Pancreas (tissue), 10 donors: ENCODE measurements at regions not wholly inside any gene's neighbourhood (a gene's known extent, or its start where the extent isn't known, plus 50 kb on each side); places are given as distances from the start of the nearest gene placed in this dataset.

ENCODE experiments used
- ATAC-seq, 4 donors: fragments of 200-7000 bp; cut with Tn5 transposase; one replicate each; pipeline versions ENCODE4 v1.8.0 to v1.9.1; 2020; ENCODE audit warnings: mild to moderate bottlenecking in 4 of 4, moderate library complexity in 4 of 4
- DNase-seq, 6 donors: peaks; one replicate each; pipeline ENCODE4 v3.0.0-alpha.2; 2020
- FAIRE-seq: peaks from 2 replicates; lab custom pipeline; 2012; peaks lifted over from hg19 to GRCh38; lab: Jason Lieb, UNC
- H3K27ac ChIP-seq, 4 donors: fragments of 200-600 bp; sonication (generic); 1 replicate in 3 of 4; 2 replicates in 1 of 4; pipeline versions ENCODE4 v1.5.0 to v1.8.0; 2020
- H3K27me3 ChIP-seq, 4 donors: fragments of 200-600 bp; one replicate each; pipeline ENCODE4 v1.8.0; 2021
- H3K36me3 ChIP-seq, 3 donors: fragments of 200-600 bp; sonication (generic) in 1 of 3; one replicate each; pipeline versions ENCODE4 v1.5.0 to v1.8.0; 2020 to 2021
- H3K4me1 ChIP-seq, 3 donors: fragments of 200-600 bp; one replicate each; pipeline ENCODE4 v1.8.0; 2021
- H3K4me3 ChIP-seq, 4 donors: fragments of 200-600 bp; sonication (generic) in 2 of 4; one replicate each; pipeline versions ENCODE4 v1.5.0 to v1.8.0; 2020 to 2021
- H3K9me3 ChIP-seq, 4 donors: fragments of 200-600 bp; one replicate each; pipeline ENCODE4 v1.8.0; 2021
- CTCF ChIP-seq, 4 donors: fragments of 200-600 bp; sonication (generic) in 3 of 4; IDR thresholded peaks; one replicate each; pipeline versions ENCODE4 v1.5.0 to v1.8.0; 2021; ENCODE audit warnings: antibody characterized with exemption in 4 of 4
- WGBS, 2 donors: extraction: QIAGEN DNeasy Blood & Tissue Kit; methylation state at CpG; one replicate each; pipeline ENCODE4 v1.1.7; 2013; 5-methylcytosine and 5-hydroxymethylcytosine counted together
- intact Hi-C, 3 donors: fragments of 100-400 bp; cut with DNase I; formaldehyde crosslinking; loops; one replicate each; pipeline versions ENCODE4 v1.11.1 to v1.14.2; 2022
- donor health status: healthy with polysubstance abuse.
- donor health status: DM: no; HTN: no; CAD: no; lungs with moderate emphysema.
- donor health status: DM: no; HTN: no; CAD: no.
- donor health status: control.
- donor health status: control.
- donor health status: Bipolar disorder and iron deficiency.
- donor health status: DM: yes; HTN: yes; CAD: no.
- donor health status: DM: no; HTN: no; CAD: no.
- donor health status: DM: no; HTN: no; CAD: no.
- donor health status: DM: yes; HTN: yes; CAD: no.

- H3K4me3 ChIP-seq, result no peak overlapping the region
- ATAC-seq, result no peak
- intact Hi-C loops, result no loop called here
- H3K27me3 ChIP-seq, result peaks cover 0 to 6% (median 0%) of the 10 kb centered on the region in 4 donors
- no peaks in the 10 kb centered on the region for H3K36me3 ChIP-seq
- H3K4me1 ChIP-seq, result peaks cover 0 to 5% (median 0%) of the 10 kb centered on the region in 3 donors
- 81 to 92% methylated on average over 8 of the region's 8 CpGs for WGBS, 2 donors
- no peak for TF ChIP-seq CTCF (IDR thresholded peaks at IDR 0.05)
- FAIRE-seq, result no peak
- H3K9me3 ChIP-seq, result no peaks in the 10 kb centered on the region
- H3K27ac ChIP-seq, result no peak overlapping the region
- no peak for DNase-seq
Measured at GRCh38 chr11:121933294-121933693, 182.7 kb downstream of the BLID start.

GRCh38 chr11:121932646-121933185 lies 183.3 kb downstream of the BLID start:
- intact Hi-C loops, result no loop called here

GRCh38 chr11:121931748-121932352 lies 184.2 kb downstream of the BLID start:
- DNase-seq (no peak), ATAC-seq (no peak), FAIRE-seq (no peak)
- TF ChIP-seq CTCF (IDR thresholded peaks at IDR 0.05), result no peak
- Histone ChIP-seq H3K9me3 (no peaks in the 10 kb centered on the region), H3K27ac (no peak overlapping the region), H3K4me3 (no peak overlapping the region), H3K4me1 (peaks cover 0 to 5% (median 0%) of the 10 kb centered on the region in 3 donors), H3K27me3 (peaks cover 0 to 6% (median 0%) of the 10 kb centered on the region in 4 donors), H3K36me3 (no peaks in the 10 kb centered on the region)
- WGBS, 2 donors, result 70 to 73% methylated on average over 4 of the region's 4 CpGs
- intact Hi-C loops, result no loop called here

More at GRCh38 chr11:121932646-121933185, 183.3 kb downstream of the BLID start:
- H3K27ac ChIP-seq, result no peak overlapping the region
- FAIRE-seq (no peak), ATAC-seq (no peak), DNase-seq (no peak)
- WGBS, 2 donors, result 80 to 92% methylated on average over 3 of the region's 3 CpGs
- H3K4me1 ChIP-seq, result peaks cover 0 to 5% (median 0%) of the 10 kb centered on the region in 3 donors
- no peak for TF ChIP-seq CTCF (IDR thresholded peaks at IDR 0.05)
- H3K9me3 ChIP-seq, result no peaks in the 10 kb centered on the region
- H3K27me3 ChIP-seq, result peaks cover 0 to 6% (median 0%) of the 10 kb centered on the region in 4 donors
- H3K4me3 ChIP-seq, result no peak overlapping the region
- H3K36me3 ChIP-seq, result no peaks in the 10 kb centered on the region

GRCh38 chr11:121931121-121931520 lies 184.9 kb downstream of the BLID start:
- no peak for FAIRE-seq
- no peaks in the 10 kb centered on the region for H3K36me3 ChIP-seq
- H3K4me3 ChIP-seq, result no peak overlapping the region
- ATAC-seq, result no peak
- no peak overlapping the region for H3K27ac ChIP-seq
- no peak for TF ChIP-seq CTCF (IDR thresholded peaks at IDR 0.05)
- WGBS, 2 donors, result 62 to 72% methylated on average over 2 of the region's 2 CpGs
- peaks cover 0 to 5% (median 0%) of the 10 kb centered on the region in 3 donors for H3K4me1 ChIP-seq
- peaks cover 0 to 6% (median 0%) of the 10 kb centered on the region in 4 donors for H3K27me3 ChIP-seq
- intact Hi-C loops, result no loop called here
- H3K9me3 ChIP-seq, result no peaks in the 10 kb centered on the region
- DNase-seq, result no peak
